PC-3 (cell line): ENCODE measurements at regions not wholly inside any gene's neighbourhood (a gene's known extent, or its start where the extent isn't known, plus 50 kb on each side); places are given as distances from the start of the nearest gene placed in this dataset.

ENCODE experiments used
- EZH2 ChIP-seq: fragments of 300-600 bp; sonication (generic); IDR thresholded peaks from one replicate; pipeline ENCODE4 v1.6.1; 2017; ENCODE audit warnings: antibody characterized with exemption, mild to moderate bottlenecking, low read length; ENCODE audit not compliant: unreplicated experiment
- TF ChIP-seq, protein P1 (sequence below): fragments of 300-600 bp; sonication (generic); conservative IDR thresholded peaks from 2 replicates; pipeline ENCODE4 v1.5.1; 2017; ENCODE audit warnings: antibody characterized with exemption, low read depth, mild to moderate bottlenecking, low read length

DNA sequence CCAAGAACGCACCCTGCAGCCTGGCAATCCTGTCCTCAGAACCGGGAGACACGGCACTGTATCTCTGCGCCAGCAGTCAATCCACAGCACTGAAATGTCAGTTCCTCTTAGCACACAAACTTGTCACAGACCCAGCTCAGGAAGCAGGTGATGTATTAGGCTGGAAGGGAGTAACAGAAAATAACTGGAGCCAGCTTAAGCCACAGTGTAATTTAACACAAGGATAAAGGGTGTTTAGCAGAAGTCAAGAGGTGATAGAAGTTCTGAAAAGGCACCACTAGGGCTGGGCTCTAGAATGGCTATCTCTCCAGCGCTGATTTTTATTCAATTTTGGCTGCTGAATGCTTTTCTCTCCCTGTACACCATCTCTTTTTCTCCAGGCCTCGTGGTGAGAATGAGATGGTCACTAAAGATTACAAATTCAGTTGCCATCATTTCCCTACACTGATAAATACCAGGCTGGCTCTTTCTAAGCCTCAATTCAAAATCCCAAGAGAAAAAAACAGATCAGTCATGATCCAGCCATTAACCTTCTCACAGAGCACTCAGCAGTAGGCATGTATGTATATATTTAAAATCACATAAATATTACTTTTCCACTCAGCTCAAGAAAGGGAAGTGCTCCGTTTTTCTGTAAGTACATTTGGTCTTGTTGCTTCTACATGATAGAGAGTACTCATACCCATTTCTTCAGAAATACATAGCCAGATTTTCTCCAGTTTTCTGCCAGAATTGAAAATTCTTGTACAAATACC is 102.7 kb upstream of the PRSS1 start:
- TF ChIP-seq, protein P1, sequence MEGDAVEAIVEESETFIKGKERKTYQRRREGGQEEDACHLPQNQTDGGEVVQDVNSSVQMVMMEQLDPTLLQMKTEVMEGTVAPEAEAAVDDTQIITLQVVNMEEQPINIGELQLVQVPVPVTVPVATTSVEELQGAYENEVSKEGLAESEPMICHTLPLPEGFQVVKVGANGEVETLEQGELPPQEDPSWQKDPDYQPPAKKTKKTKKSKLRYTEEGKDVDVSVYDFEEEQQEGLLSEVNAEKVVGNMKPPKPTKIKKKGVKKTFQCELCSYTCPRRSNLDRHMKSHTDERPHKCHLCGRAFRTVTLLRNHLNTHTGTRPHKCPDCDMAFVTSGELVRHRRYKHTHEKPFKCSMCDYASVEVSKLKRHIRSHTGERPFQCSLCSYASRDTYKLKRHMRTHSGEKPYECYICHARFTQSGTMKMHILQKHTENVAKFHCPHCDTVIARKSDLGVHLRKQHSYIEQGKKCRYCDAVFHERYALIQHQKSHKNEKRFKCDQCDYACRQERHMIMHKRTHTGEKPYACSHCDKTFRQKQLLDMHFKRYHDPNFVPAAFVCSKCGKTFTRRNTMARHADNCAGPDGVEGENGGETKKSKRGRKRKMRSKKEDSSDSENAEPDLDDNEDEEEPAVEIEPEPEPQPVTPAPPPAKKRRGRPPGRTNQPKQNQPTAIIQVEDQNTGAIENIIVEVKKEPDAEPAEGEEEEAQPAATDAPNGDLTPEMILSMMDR, result no peak
- TF ChIP-seq EZH2, result no peak
